ENCODE measurements at regions not wholly inside any gene's neighbourhood (a gene's known extent, or its start where the extent isn't known, plus 50 kb on each side); places are given as distances from the start of the nearest gene placed in this dataset.

DNA sequence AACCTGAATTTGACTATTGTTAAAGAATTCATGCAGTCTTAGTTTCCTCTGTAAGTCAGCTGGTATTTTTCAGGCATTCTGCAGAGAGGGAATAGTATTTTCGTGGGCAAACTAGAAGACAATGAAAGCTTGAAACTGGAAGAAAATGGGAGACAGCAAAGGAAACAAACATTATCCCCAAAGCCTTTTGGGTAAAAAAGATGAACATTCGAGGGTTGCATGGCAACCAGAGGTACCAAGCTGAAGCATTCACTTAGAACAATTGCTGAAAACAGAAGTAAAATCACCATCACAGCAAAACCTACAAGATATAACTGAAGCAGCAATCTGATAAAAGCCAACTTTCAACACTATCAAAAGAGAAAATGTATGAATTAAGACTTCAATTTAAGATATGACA, 233.7 kb downstream of the SCG2 start:
- Histone ChIP-seq H3K4me3 (ENCODE audit: low read depth, low read length) (no peak overlapping the region), H3K79me2 (no peaks in the 10 kb centered on the region)

DNA sequence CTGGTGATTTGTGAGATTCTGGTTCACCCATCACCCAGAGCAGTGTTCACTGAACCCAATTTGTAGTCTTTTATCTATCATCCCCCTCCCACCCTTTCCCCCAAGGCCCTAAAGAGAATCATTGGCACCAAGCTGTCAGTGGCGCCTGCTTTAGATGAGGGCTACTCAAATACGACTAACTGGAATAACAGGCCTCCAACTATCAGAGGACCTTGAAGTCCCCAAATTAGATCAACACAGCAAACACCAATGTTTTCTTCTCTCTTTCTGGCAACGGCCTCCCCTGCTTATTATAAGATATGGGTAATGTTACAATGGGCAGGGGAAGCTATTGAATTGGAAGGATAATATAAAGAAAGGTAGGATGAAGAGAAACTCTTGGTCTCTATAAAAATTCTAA, 232.3 kb downstream of the SCG2 start:
- TF ChIP-seq CTCF (IDR thresholded peaks at IDR 0.05): no peak
- no peaks in the 10 kb centered on the region for H3K9me3 ChIP-seq (ENCODE audit: control insufficient read depth, low read length)
- H3K27ac ChIP-seq: no peak overlapping the region
- H3K4me2 ChIP-seq (ENCODE audit: low read length): no peak overlapping the region
- H3K4me3 ChIP-seq (ENCODE audit: low read depth, low read length): no peak overlapping the region
- no peak overlapping the region for H2AFZ ChIP-seq
- H3K79me2 ChIP-seq: no peaks in the 10 kb centered on the region
- no peaks in the 10 kb centered on the region for H3K27me3 ChIP-seq (ENCODE audit: control insufficient read depth, insufficient read depth, low read length)
- H3K36me3 ChIP-seq (ENCODE audit: control insufficient read depth, insufficient read depth, low read length): no peaks in the 10 kb centered on the region
- H3K4me1 ChIP-seq: no peaks in the 10 kb centered on the region
- H3K9ac ChIP-seq: no peak overlapping the region

More for the DNA sequence above, 233.7 kb downstream of the SCG2 start:
- no peak overlapping the region for H3K27ac ChIP-seq
- no peak for TF ChIP-seq CTCF (IDR thresholded peaks at IDR 0.05)
- no peaks in the 10 kb centered on the region for H3K9me3 ChIP-seq (ENCODE audit: control insufficient read depth, low read length)
- H2AFZ ChIP-seq: peak overlapping the region; percentile 35
- H3K36me3 ChIP-seq (ENCODE audit: control insufficient read depth, insufficient read depth, low read length): no peaks in the 10 kb centered on the region
- H3K4me2 ChIP-seq (ENCODE audit: low read length): no peak overlapping the region
- H3K9ac ChIP-seq: no peak overlapping the region
- H3K27me3 ChIP-seq (ENCODE audit: control insufficient read depth, insufficient read depth, low read length): no peaks in the 10 kb centered on the region
- H3K4me1 ChIP-seq: no peaks in the 10 kb centered on the region

GRCh38 chr2:223383315-223383714, 218.8 kb downstream of the SCG2 start:
- no peaks in the 10 kb centered on the region for H3K4me1 ChIP-seq
- H3K4me3 ChIP-seq (ENCODE audit: low read depth, low read length): no peak overlapping the region
- H3K27me3 ChIP-seq (ENCODE audit: control insufficient read depth, insufficient read depth, low read length): no peaks in the 10 kb centered on the region
- H3K4me2 ChIP-seq (ENCODE audit: low read length): no peak overlapping the region
- no peak overlapping the region for H3K27ac ChIP-seq
- no peaks in the 10 kb centered on the region for H3K79me2 ChIP-seq
- H3K36me3 ChIP-seq (ENCODE audit: control insufficient read depth, insufficient read depth, low read length): no peaks in the 10 kb centered on the region
- no peak for TF ChIP-seq CTCF (IDR thresholded peaks at IDR 0.05)
- no peak overlapping the region for H3K9ac ChIP-seq
- no peak overlapping the region for H2AFZ ChIP-seq
- no peaks in the 10 kb centered on the region for H3K9me3 ChIP-seq (ENCODE audit: control insufficient read depth, low read length)

DNA sequence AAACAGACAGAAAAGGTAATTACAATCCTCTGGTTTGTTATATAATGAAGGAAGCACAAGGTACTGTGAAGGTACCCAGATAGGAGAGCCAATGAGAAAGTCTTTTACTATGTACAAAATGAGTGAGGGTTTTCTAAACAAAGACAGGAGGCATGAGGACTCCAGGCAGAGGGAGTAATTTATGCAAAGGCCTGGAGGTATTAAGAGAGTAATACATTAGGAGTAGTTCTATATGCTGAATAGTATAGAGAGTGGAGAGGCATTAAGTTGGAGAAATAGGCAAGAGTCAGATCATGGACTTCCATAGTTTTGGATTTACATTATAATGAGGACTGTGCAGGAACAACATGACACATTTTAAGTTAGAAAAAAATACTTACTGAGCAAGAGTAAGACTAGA, 216.0 kb downstream of the SCG2 start:
- no peaks in the 10 kb centered on the region for H3K27me3 ChIP-seq (ENCODE audit: control insufficient read depth, insufficient read depth, low read length)
- H2AFZ ChIP-seq: no peak overlapping the region
- no peak for TF ChIP-seq CTCF (IDR thresholded peaks at IDR 0.05)
- no peaks in the 10 kb centered on the region for H3K79me2 ChIP-seq
- H3K27ac ChIP-seq: no peak overlapping the region
- H3K9me3 ChIP-seq (ENCODE audit: control insufficient read depth, low read length): no peaks in the 10 kb centered on the region
- no peak overlapping the region for H3K4me3 ChIP-seq (ENCODE audit: low read depth, low read length)
- no peak overlapping the region for H3K9ac ChIP-seq
- H3K36me3 ChIP-seq (ENCODE audit: control insufficient read depth, insufficient read depth, low read length): no peaks in the 10 kb centered on the region
- H3K4me2 ChIP-seq (ENCODE audit: low read length): no peak overlapping the region
- H3K4me1 ChIP-seq: no peaks in the 10 kb centered on the region

- H3K9ac ChIP-seq: no peak overlapping the region
- no peak overlapping the region for H3K4me2 ChIP-seq (ENCODE audit: low read length)
- no peak overlapping the region for H3K4me3 ChIP-seq (ENCODE audit: low read depth, low read length)
- H3K36me3 ChIP-seq (ENCODE audit: control insufficient read depth, insufficient read depth, low read length): no peaks in the 10 kb centered on the region
- H3K27me3 ChIP-seq (ENCODE audit: control insufficient read depth, insufficient read depth, low read length): no peaks in the 10 kb centered on the region
- H3K4me1 ChIP-seq: no peaks in the 10 kb centered on the region
- H3K27ac ChIP-seq: no peak overlapping the region
- no peak for TF ChIP-seq CTCF (IDR thresholded peaks at IDR 0.05)
- H3K9me3 ChIP-seq (ENCODE audit: control insufficient read depth, low read length): no peaks in the 10 kb centered on the region
- no peaks in the 10 kb centered on the region for H3K79me2 ChIP-seq
- H2AFZ ChIP-seq: no peak overlapping the region
These were observed 215.2 kb downstream of the SCG2 start for GRCh38 chr2:223386984-223387383.
